ENCODE measurements at regions not wholly inside any gene's neighbourhood (a gene's known extent, or its start where the extent isn't known, plus 50 kb on each side); places are given as distances from the start of the nearest gene placed in this dataset.
"Not testable (repeated sequence)": the region's sequence is repeated elsewhere in the genome, so short reads cannot be mapped to it uniquely, and the experiment has no call there.

DNA sequence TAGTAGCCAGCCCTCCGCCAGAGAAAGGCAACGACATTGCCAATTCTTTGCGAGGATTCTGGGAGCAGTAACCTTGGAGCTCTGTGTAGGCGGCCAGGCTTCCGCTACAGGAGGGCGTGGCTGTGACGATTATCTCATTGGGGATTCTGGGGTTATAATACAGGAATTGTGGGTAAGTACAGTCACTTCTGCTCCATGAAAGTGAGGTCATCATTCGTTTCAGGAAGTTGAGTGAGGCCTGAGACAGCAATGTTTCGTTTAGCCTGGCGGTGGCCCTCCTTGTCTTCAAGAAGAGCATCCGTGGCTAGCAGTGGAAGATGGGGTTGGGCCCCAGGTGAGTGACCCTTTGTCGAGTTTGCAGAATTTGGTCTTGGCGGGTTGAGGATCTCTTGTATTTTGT lies 79.5 kb upstream of the GPR39 start:
- H3K4me1 ChIP-seq (ENCODE audit: control insufficient read depth, insufficient read depth, low read length); H3K9me3 ChIP-seq (ENCODE audit: control insufficient read depth, insufficient read depth, low read depth, low read length); H3K36me3 ChIP-seq (ENCODE audit: control insufficient read depth, insufficient read depth, low read length); H3K9ac ChIP-seq (ENCODE audit: low read length); H3K4me3 ChIP-seq (ENCODE audit: low read depth, low read length); H3K27ac ChIP-seq (ENCODE audit: low read depth, low read length); H3K27me3 ChIP-seq (ENCODE audit: control insufficient read depth, insufficient read depth, low read length): not testable (repeated sequence)

DNA sequence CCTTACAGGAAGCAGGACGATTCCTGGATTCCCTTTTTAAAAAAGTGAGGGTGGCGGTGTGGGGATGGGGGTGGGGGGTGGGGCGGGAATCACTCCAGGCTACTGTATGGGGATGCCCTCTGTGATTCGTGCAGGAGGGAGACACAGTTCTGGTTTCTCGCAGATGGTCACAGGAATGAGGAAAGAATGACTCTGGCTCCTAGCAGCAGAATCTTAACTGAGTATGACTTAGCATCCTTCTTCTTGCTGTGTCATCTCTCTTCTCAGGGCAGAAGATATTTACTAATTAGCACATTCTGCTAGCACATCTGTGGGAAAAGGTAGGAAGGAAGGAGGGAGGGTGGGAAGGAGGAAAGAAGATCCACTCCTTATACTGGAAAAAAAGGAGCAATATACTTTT lies 78.8 kb upstream of the GPR39 start:
- not testable (repeated sequence) for H3K36me3 ChIP-seq (ENCODE audit: control insufficient read depth, insufficient read depth, low read length); H3K9me3 ChIP-seq (ENCODE audit: control insufficient read depth, insufficient read depth, low read depth, low read length); H3K4me3 ChIP-seq (ENCODE audit: low read depth, low read length); H3K4me1 ChIP-seq (ENCODE audit: control insufficient read depth, insufficient read depth, low read length); H3K27me3 ChIP-seq (ENCODE audit: control insufficient read depth, insufficient read depth, low read length); H3K9ac ChIP-seq (ENCODE audit: low read length); H3K27ac ChIP-seq (ENCODE audit: low read depth, low read length)

- Histone ChIP-seq H3K9ac (ENCODE audit: low read length) (peak overlapping the region; percentile 53), H3K4me3 (ENCODE audit: low read depth, low read length) (peak overlapping the region; percentile 68)
- H3K36me3 ChIP-seq (ENCODE audit: control insufficient read depth, insufficient read depth, low read length); H3K27ac ChIP-seq (ENCODE audit: low read depth, low read length); H3K4me1 ChIP-seq (ENCODE audit: control insufficient read depth, insufficient read depth, low read length); H3K9me3 ChIP-seq (ENCODE audit: control insufficient read depth, insufficient read depth, low read depth, low read length); H3K27me3 ChIP-seq (ENCODE audit: control insufficient read depth, insufficient read depth, low read length): not testable (repeated sequence)
Observed at GRCh38 chr2:132347041-132347780, 69.4 kb upstream of the GPR39 start.

DNA sequence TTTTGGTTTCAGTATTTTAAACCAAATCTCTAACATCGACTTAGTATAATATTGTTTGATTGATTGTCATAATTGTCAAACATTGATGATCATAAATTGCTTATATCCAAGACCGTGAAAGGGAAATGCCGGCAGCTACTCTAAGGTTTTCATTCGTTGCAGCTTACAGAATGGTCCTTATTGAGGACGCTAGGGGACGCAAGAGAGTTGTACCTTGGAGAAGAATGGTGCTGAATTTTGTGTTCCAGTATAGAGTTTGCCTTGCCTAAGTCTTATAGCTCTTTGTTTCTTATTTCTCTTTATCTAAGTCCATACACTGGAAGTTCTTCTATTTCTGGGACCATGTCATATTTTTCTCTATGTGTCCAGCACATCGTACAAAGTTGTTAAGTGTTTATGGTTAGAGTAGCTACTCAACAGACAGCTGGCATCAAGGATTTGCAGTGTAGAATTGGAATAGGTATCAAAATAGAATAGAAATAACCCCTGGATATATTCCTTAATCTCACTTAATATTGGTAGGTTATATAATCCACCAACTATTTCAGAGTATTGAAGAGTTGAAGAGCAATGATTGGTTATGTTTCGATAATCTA lies 67.4 kb upstream of the GPR39 start:
- H3K9me3 ChIP-seq (ENCODE audit: control insufficient read depth, insufficient read depth, low read depth, low read length); H3K36me3 ChIP-seq (ENCODE audit: control insufficient read depth, insufficient read depth, low read length); H3K27ac ChIP-seq (ENCODE audit: low read depth, low read length); H3K4me1 ChIP-seq (ENCODE audit: control insufficient read depth, insufficient read depth, low read length); H3K9ac ChIP-seq (ENCODE audit: low read length); H3K4me3 ChIP-seq (ENCODE audit: low read depth, low read length): not testable (repeated sequence)
- H3K27me3 ChIP-seq (ENCODE audit: control insufficient read depth, insufficient read depth, low read length), result peaks cover 12% of the 10 kb centered on the region

GRCh38 chr2:132351668-132352067 lies 64.9 kb upstream of the GPR39 start:
- H3K27ac ChIP-seq (ENCODE audit: low read depth, low read length); H3K36me3 ChIP-seq (ENCODE audit: control insufficient read depth, insufficient read depth, low read length); H3K9ac ChIP-seq (ENCODE audit: low read length); H3K9me3 ChIP-seq (ENCODE audit: control insufficient read depth, insufficient read depth, low read depth, low read length); H3K4me1 ChIP-seq (ENCODE audit: control insufficient read depth, insufficient read depth, low read length): not testable (repeated sequence)
- Histone ChIP-seq H3K27me3 (ENCODE audit: control insufficient read depth, insufficient read depth, low read length) (peaks cover 14% of the 10 kb centered on the region), H3K4me3 (ENCODE audit: low read depth, low read length) (peak overlapping the region; percentile 61; the same call in 1 of the 2 replicates)

DNA sequence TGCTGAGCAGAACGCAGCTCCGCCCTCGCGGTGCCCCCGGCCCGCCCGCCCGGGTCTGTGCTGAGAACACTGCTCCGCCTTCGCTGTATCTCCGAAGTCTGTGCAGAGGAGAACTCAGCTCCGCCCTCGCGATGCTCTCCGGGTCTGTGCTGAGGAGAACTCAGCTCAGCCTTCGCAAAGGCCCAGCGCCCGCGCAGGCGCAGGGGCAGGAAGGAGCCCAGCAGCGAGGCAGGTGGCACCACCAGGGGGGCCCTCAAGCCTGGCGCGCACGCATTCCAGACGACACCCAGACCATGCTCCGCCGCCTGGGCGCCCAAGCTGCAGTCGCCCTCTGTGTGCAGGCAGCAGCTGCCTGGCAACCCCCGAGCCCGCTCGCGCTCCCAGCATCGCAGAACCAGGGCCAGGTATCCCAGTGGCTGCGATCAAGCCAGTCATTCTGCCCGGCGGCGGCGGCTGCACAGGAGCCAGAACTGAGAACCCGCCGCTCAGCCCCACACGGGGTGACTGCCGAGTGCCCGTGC lies 64.1 kb upstream of the GPR39 start:
- Histone ChIP-seq H3K4me3 (ENCODE audit: low read depth, low read length) (peak overlapping the region; percentile 61), H3K27me3 (ENCODE audit: control insufficient read depth, insufficient read depth, low read length) (peaks cover 14% of the 10 kb centered on the region)
- H3K27ac ChIP-seq (ENCODE audit: low read depth, low read length); H3K9me3 ChIP-seq (ENCODE audit: control insufficient read depth, insufficient read depth, low read depth, low read length); H3K9ac ChIP-seq (ENCODE audit: low read length); H3K4me1 ChIP-seq (ENCODE audit: control insufficient read depth, insufficient read depth, low read length); H3K36me3 ChIP-seq (ENCODE audit: control insufficient read depth, insufficient read depth, low read length): not testable (repeated sequence)

GRCh38 chr2:132353380-132353779 lies 63.2 kb upstream of the GPR39 start:
- H3K4me3 ChIP-seq (ENCODE audit: low read depth, low read length), result peak overlapping the region; percentile 61
- H3K27me3 ChIP-seq (ENCODE audit: control insufficient read depth, insufficient read depth, low read length), result peaks cover 14% of the 10 kb centered on the region
- not testable (repeated sequence) for H3K27ac ChIP-seq (ENCODE audit: low read depth, low read length); H3K4me1 ChIP-seq (ENCODE audit: control insufficient read depth, insufficient read depth, low read length); H3K36me3 ChIP-seq (ENCODE audit: control insufficient read depth, insufficient read depth, low read length); H3K9me3 ChIP-seq (ENCODE audit: control insufficient read depth, insufficient read depth, low read depth, low read length); H3K9ac ChIP-seq (ENCODE audit: low read length)

DNA sequence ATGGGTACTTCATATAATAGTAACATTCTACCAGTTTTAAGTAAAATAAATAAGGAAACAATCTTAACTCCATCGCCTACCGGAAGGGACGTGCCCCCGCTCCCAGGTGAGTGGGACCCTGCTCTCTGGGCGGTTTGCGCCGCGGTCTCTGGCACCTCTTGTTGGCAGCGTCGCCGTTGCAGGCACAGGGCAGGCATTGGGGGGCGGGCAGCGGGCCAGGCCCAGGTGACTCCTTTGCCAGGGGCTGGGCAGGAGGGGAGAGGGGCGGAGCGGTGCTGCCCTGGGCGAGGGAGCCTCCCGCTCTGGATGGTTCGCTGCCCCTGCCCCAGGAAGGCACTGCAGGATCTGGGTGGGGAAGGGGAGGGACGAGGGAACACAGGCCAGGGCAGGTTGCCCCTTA lies 55.6 kb upstream of the GPR39 start:
- not testable (repeated sequence) for H3K4me3 ChIP-seq (ENCODE audit: low read depth, low read length); H3K36me3 ChIP-seq (ENCODE audit: control insufficient read depth, insufficient read depth, low read length); H3K27me3 ChIP-seq (ENCODE audit: control insufficient read depth, insufficient read depth, low read length); H3K4me1 ChIP-seq (ENCODE audit: control insufficient read depth, insufficient read depth, low read length); H3K9me3 ChIP-seq (ENCODE audit: control insufficient read depth, insufficient read depth, low read depth, low read length); H3K27ac ChIP-seq (ENCODE audit: low read depth, low read length); H3K9ac ChIP-seq (ENCODE audit: low read length)

- not testable (repeated sequence) for H3K36me3 ChIP-seq (ENCODE audit: control insufficient read depth, insufficient read depth, low read length); H3K4me1 ChIP-seq (ENCODE audit: control insufficient read depth, insufficient read depth, low read length)
Observed at GRCh38 chr2:132361498-132361897, 55.1 kb upstream of the GPR39 start.

DNA sequence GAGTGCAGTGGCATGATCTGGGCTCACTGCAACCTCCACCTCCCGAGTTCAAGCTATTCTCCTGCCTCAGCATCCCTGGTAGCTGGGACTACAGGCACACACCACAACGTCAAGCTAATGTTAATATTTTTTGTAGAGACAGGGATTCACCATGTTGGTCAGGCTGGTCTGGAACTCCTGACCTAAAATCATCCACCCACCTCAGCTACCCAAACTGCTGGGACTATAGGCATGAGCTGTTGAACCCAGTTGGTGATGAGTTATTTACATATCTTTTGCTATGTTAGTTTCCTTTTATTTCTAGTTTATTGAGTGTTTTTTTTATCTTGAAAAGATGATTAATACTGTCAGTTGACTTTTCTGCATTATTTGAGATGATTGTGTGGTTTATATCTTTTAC lies 53.3 kb upstream of the GPR39 start:
- not testable (repeated sequence) for H3K9me3 ChIP-seq (ENCODE audit: control insufficient read depth, insufficient read depth, low read depth, low read length); H3K4me3 ChIP-seq (ENCODE audit: low read depth, low read length); H3K36me3 ChIP-seq (ENCODE audit: control insufficient read depth, insufficient read depth, low read length); H3K9ac ChIP-seq (ENCODE audit: low read length); H3K27me3 ChIP-seq (ENCODE audit: control insufficient read depth, insufficient read depth, low read length); H3K27ac ChIP-seq (ENCODE audit: low read depth, low read length); H3K4me1 ChIP-seq (ENCODE audit: control insufficient read depth, insufficient read depth, low read length)

More at GRCh38 chr2:132361498-132361897, 55.1 kb upstream of the GPR39 start:
- not testable (repeated sequence) for H3K27ac ChIP-seq (ENCODE audit: low read depth, low read length); H3K9ac ChIP-seq (ENCODE audit: low read length); H3K9me3 ChIP-seq (ENCODE audit: control insufficient read depth, insufficient read depth, low read depth, low read length); H3K27me3 ChIP-seq (ENCODE audit: control insufficient read depth, insufficient read depth, low read length); H3K4me3 ChIP-seq (ENCODE audit: low read depth, low read length)

GRCh38 chr2:132365963-132366362 lies 50.6 kb upstream of the GPR39 start:
- H3K36me3 ChIP-seq (ENCODE audit: control insufficient read depth, insufficient read depth, low read length); H3K9ac ChIP-seq (ENCODE audit: low read length); H3K9me3 ChIP-seq (ENCODE audit: control insufficient read depth, insufficient read depth, low read depth, low read length); H3K27me3 ChIP-seq (ENCODE audit: control insufficient read depth, insufficient read depth, low read length); H3K4me1 ChIP-seq (ENCODE audit: control insufficient read depth, insufficient read depth, low read length); H3K27ac ChIP-seq (ENCODE audit: low read depth, low read length); H3K4me3 ChIP-seq (ENCODE audit: low read depth, low read length): not testable (repeated sequence)

Data from HUES6 (cell line).